ENCODE measurements at regions not wholly inside any gene's neighbourhood (a gene's known extent, or its start where the extent isn't known, plus 50 kb on each side); places are given as distances from the start of the nearest gene placed in this dataset.

DNA sequence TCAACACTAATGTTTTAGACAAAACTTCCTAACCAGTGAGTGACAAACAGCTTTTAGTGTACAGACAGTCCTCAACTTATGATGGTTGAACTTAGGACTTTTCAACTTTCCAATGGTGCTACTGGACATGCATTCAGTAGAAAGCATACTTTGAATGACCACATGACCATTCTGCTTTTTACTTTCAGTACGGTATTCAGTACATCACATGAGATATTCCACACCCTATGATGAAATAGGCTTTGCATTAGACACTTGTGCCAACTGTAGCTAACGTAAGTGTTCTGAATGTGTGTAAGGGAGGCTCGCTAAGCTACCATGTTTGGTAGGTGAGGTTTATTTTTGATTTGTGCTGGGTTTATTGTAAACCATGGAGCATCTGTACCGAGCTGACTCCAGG lies 113.7 kb downstream of the WNT7A start:
- Histone ChIP-seq H3K4me3 (ENCODE audit: low read depth in 1 of 5, low read length in 5 of 5) (no peak overlapping the region), H3K9me3 (ENCODE audit: control insufficient read depth in 5 of 5, low read length in 5 of 5) (peaks cover 0 to 15% (median 6%) of the 10 kb centered on the region in 5 donors), H3K9ac (ENCODE audit: low read length in 5 of 5) (no peak overlapping the region), H3K27ac (ENCODE audit: low read depth, low read length) (no peak overlapping the region), H3K4me1 (ENCODE audit: control insufficient read depth in 5 of 5, insufficient read depth in 5 of 5, low read length in 5 of 5) (no peaks in the 10 kb centered on the region), H3K27me3 (ENCODE audit: control insufficient read depth in 5 of 5, insufficient read depth in 4 of 5, low read length in 5 of 5) (peaks cover 0 to 4% (median 0%) of the 10 kb centered on the region in 5 donors), H3K36me3 (ENCODE audit: control insufficient read depth in 5 of 5, insufficient read depth in 5 of 5, low read length in 5 of 5) (no peaks in the 10 kb centered on the region)

DNA sequence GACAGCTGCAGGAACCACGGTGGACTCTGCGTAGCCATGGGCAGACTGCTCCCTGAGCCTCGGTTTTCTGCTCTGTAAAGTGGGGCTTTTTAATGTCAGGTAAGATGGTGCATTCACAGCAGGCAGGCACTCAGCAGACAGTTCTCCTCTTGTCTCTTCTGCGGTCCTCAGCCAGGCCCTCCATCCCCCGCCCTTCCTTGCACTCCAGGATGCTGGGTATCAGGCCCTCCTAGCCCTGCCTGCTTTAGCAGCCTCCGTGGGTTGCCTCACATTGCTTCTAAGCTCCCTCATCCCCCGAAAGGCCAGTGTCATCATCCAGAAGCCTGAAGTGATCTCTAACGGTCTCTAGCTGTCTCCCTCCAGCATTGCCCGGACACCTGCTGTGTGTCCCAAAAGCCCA lies 115.7 kb downstream of the WNT7A start:
- Histone ChIP-seq H3K36me3 (ENCODE audit: control insufficient read depth in 5 of 5, insufficient read depth in 5 of 5, low read length in 5 of 5) (no peaks in the 10 kb centered on the region), H3K27ac (ENCODE audit: low read depth, low read length) (no peak overlapping the region), H3K9ac (ENCODE audit: low read length in 5 of 5) (no peak overlapping the region), H3K4me3 (ENCODE audit: low read depth in 1 of 5, low read length in 5 of 5) (no peak overlapping the region), H3K4me1 (ENCODE audit: control insufficient read depth in 5 of 5, insufficient read depth in 5 of 5, low read length in 5 of 5) (no peaks in the 10 kb centered on the region), H3K9me3 (ENCODE audit: control insufficient read depth in 5 of 5, low read length in 5 of 5) (peaks cover 0 to 17% (median 6%) of the 10 kb centered on the region in 5 donors), H3K27me3 (ENCODE audit: control insufficient read depth in 5 of 5, insufficient read depth in 4 of 5, low read length in 5 of 5) (peaks cover 0 to 4% (median 0%) of the 10 kb centered on the region in 5 donors)

GRCh38 chr3:13762906-13763305 lies 117.0 kb downstream of the WNT7A start:
- H3K36me3 ChIP-seq (ENCODE audit: control insufficient read depth in 5 of 5, insufficient read depth in 5 of 5, low read length in 5 of 5) = no peaks in the 10 kb centered on the region
- no peak overlapping the region for H3K9ac ChIP-seq (ENCODE audit: low read length in 5 of 5)
- peaks cover 0 to 1% (median 0%) of the 10 kb centered on the region in 5 donors for H3K27me3 ChIP-seq (ENCODE audit: control insufficient read depth in 5 of 5, insufficient read depth in 4 of 5, low read length in 5 of 5)
- H3K9me3 ChIP-seq (ENCODE audit: control insufficient read depth in 5 of 5, low read length in 5 of 5) = peaks cover 0 to 17% (median 6%) of the 10 kb centered on the region in 5 donors
- H3K27ac ChIP-seq (ENCODE audit: low read depth, low read length) = no peak overlapping the region
- H3K4me3 ChIP-seq (ENCODE audit: low read depth in 1 of 5, low read length in 5 of 5) = peak overlapping the region in 1 of 5 donors; percentile 22
- H3K4me1 ChIP-seq (ENCODE audit: control insufficient read depth in 5 of 5, insufficient read depth in 5 of 5, low read length in 5 of 5) = no peaks in the 10 kb centered on the region

DNA sequence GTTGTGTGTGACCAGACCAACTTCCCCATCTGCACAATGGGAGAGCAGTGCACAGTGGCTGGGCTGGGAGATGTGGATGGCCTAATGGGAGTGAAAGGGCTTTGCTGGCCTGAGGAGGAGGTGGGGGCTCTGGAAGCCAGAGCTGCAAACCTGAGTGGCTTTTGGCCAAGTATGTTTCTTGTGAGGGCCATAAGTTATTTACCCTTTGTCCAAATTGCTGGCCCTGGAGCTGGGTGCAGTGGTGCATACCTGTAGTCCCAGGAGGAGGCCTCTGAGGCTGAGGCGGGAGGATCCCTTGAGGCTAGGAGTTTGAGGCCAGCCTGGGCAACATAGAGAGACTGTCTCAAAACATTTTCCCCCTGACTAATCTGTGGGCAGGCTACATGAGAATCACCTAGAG lies 129.1 kb downstream of the WNT7A start:
- Histone ChIP-seq H3K9me3 (ENCODE audit: control insufficient read depth in 5 of 5, low read length in 5 of 5) (peaks cover 0 to 10% (median 2%) of the 10 kb centered on the region in 5 donors), H3K27me3 (ENCODE audit: control insufficient read depth in 5 of 5, insufficient read depth in 4 of 5, low read length in 5 of 5) (peaks cover 8 to 19% (median 15%) of the 10 kb centered on the region in 5 donors), H3K4me1 (ENCODE audit: control insufficient read depth in 5 of 5, insufficient read depth in 5 of 5, low read length in 5 of 5) (peaks cover 0 to 3% (median 0%) of the 10 kb centered on the region in 5 donors), H3K36me3 (ENCODE audit: control insufficient read depth in 5 of 5, insufficient read depth in 5 of 5, low read length in 5 of 5) (no peaks in the 10 kb centered on the region), H3K9ac (ENCODE audit: low read length in 5 of 5) (no peak overlapping the region), H3K4me3 (ENCODE audit: low read depth in 1 of 5, low read length in 5 of 5) (no peak overlapping the region), H3K27ac (ENCODE audit: low read depth, low read length) (no peak overlapping the region)

GRCh38 chr3:13750215-13750614 lies 129.7 kb downstream of the WNT7A start:
- Histone ChIP-seq H3K9me3 (ENCODE audit: control insufficient read depth in 5 of 5, low read length in 5 of 5) (peaks cover 0 to 7% (median under 1%) of the 10 kb centered on the region in 5 donors), H3K9ac (ENCODE audit: low read length in 5 of 5) (no peak overlapping the region), H3K27me3 (ENCODE audit: control insufficient read depth in 5 of 5, insufficient read depth in 4 of 5, low read length in 5 of 5) (peaks cover 8 to 19% (median 15%) of the 10 kb centered on the region in 5 donors), H3K4me3 (ENCODE audit: low read depth in 1 of 5, low read length in 5 of 5) (no peak overlapping the region), H3K36me3 (ENCODE audit: control insufficient read depth in 5 of 5, insufficient read depth in 5 of 5, low read length in 5 of 5) (no peaks in the 10 kb centered on the region), H3K27ac (ENCODE audit: low read depth, low read length) (no peak overlapping the region), H3K4me1 (ENCODE audit: control insufficient read depth in 5 of 5, insufficient read depth in 5 of 5, low read length in 5 of 5) (peaks cover 0 to 3% (median 0%) of the 10 kb centered on the region in 5 donors)

- Histone ChIP-seq H3K27ac (ENCODE audit: low read depth, low read length) (no peak overlapping the region), H3K27me3 (ENCODE audit: control insufficient read depth in 5 of 5, insufficient read depth in 4 of 5, low read length in 5 of 5) (peaks cover 8 to 23% (median 15%) of the 10 kb centered on the region in 5 donors), H3K9ac (ENCODE audit: low read length in 5 of 5) (no peak overlapping the region), H3K36me3 (ENCODE audit: control insufficient read depth in 5 of 5, insufficient read depth in 5 of 5, low read length in 5 of 5) (no peaks in the 10 kb centered on the region), H3K4me1 (ENCODE audit: control insufficient read depth in 5 of 5, insufficient read depth in 5 of 5, low read length in 5 of 5) (peaks cover 0 to 3% (median 0%) of the 10 kb centered on the region in 5 donors), H3K9me3 (ENCODE audit: control insufficient read depth in 5 of 5, low read length in 5 of 5) (no peaks in the 10 kb centered on the region), H3K4me3 (ENCODE audit: low read depth in 1 of 5, low read length in 5 of 5) (no peak overlapping the region)
Measured at GRCh38 chr3:13749063-13749764, 130.7 kb downstream of the WNT7A start.

DNA sequence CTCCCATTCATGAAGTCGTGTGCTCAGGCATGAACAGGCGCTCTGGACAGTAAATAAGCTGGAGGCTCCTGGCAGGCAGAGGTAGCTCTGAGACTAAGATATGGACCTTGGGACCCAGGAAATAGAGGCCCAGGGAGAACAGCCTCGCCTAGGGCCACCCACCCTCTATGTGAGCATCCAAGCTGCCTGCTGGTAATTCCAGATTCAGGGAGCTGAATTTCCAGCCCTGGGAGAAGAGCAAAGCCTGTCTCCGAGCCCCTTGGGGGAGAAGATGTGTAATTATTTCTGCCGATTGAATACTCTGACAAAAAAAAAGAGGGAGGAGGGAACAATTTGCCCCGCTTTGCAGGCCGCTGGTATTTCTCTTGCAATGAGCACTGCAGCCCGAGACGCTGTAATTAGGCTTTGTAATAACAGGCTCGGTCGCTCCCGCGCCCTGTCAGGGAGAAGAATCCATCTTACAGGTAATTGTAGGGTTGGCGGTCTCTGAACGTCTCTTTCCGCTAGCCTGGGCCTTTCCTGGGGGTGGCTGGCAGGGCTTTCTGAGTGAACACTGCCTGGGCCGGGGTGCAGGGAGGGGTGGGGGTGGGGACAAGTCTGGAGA lies 131.5 kb downstream of the WNT7A start:
- Histone ChIP-seq H3K4me1 (ENCODE audit: control insufficient read depth in 5 of 5, insufficient read depth in 5 of 5, low read length in 5 of 5) (peaks cover 0 to 3% (median 0%) of the 10 kb centered on the region in 5 donors), H3K4me3 (ENCODE audit: low read depth in 1 of 5, low read length in 5 of 5) (no peak overlapping the region)

DNA sequence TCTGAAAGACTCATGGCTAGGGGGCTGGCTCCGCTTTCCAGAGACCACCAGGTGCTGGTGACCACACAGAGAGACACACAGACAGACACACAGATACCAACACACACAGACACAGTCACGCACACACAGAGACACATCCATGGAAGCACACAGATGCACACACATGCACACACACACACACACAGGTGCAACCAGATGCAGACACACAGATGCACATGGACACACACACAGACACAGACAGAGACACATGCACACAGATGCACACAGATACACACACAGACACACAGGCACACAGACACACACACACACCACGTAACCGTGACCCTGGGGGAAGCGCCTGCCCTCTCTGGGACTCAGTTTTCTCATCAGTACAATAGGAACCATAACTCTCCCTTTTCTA lies 132.2 kb downstream of the WNT7A start:
- Histone ChIP-seq H3K36me3 (ENCODE audit: control insufficient read depth in 5 of 5, insufficient read depth in 5 of 5, low read length in 5 of 5) (no peaks in the 10 kb centered on the region), H3K4me1 (ENCODE audit: control insufficient read depth in 5 of 5, insufficient read depth in 5 of 5, low read length in 5 of 5) (peaks cover 0 to 3% (median 0%) of the 10 kb centered on the region in 5 donors), H3K27ac (ENCODE audit: low read depth, low read length) (no peak overlapping the region), H3K27me3 (ENCODE audit: control insufficient read depth in 5 of 5, insufficient read depth in 4 of 5, low read length in 5 of 5) (peaks cover 8 to 23% (median 15%) of the 10 kb centered on the region in 5 donors), H3K9me3 (ENCODE audit: control insufficient read depth in 5 of 5, low read length in 5 of 5) (peaks cover 0 to 3% (median 3%) of the 10 kb centered on the region in 5 donors), H3K9ac (ENCODE audit: low read length in 5 of 5) (no peak overlapping the region), H3K4me3 (ENCODE audit: low read depth in 1 of 5, low read length in 5 of 5) (no peak overlapping the region)

More for the DNA sequence above, 131.5 kb downstream of the WNT7A start:
- H3K9ac ChIP-seq (ENCODE audit: low read length in 5 of 5) = no peak overlapping the region
- H3K9me3 ChIP-seq (ENCODE audit: control insufficient read depth in 5 of 5, low read length in 5 of 5) = no peaks in the 10 kb centered on the region
- H3K27me3 ChIP-seq (ENCODE audit: control insufficient read depth in 5 of 5, insufficient read depth in 4 of 5, low read length in 5 of 5) = peaks cover 8 to 23% (median 15%) of the 10 kb centered on the region in 5 donors
- H3K36me3 ChIP-seq (ENCODE audit: control insufficient read depth in 5 of 5, insufficient read depth in 5 of 5, low read length in 5 of 5) = no peaks in the 10 kb centered on the region
- no peak overlapping the region for H3K27ac ChIP-seq (ENCODE audit: low read depth, low read length)

DNA sequence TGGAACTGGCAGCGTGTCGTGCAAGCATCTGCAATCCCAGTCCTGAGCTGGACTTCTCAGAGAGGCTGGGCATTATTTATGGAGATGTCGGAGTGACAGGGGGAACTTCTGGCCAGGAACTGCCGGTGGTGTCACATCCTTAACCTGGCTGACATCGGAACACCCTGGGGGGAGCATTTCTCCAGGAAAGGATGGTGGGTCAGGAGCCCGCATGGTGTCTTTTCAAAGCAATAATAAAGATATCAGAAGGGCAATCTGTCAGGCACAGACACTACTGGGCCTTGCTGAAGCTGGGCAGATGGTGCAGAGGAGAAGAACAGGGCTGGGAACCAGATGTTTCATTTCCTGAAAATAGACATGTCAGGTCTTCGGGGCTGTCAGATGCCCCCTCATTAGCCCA lies 133.5 kb downstream of the WNT7A start:
- Histone ChIP-seq H3K9me3 (ENCODE audit: control insufficient read depth in 5 of 5, low read length in 5 of 5) (peaks cover 5 to 8% (median 7%) of the 10 kb centered on the region in 5 donors), H3K4me3 (ENCODE audit: low read depth in 1 of 5, low read length in 5 of 5) (no peak overlapping the region), H3K4me1 (ENCODE audit: control insufficient read depth in 5 of 5, insufficient read depth in 5 of 5, low read length in 5 of 5) (peaks cover 0 to 3% (median 0%) of the 10 kb centered on the region in 5 donors), H3K27ac (ENCODE audit: low read depth, low read length) (no peak overlapping the region), H3K27me3 (ENCODE audit: control insufficient read depth in 5 of 5, insufficient read depth in 4 of 5, low read length in 5 of 5) (peaks cover 8 to 23% (median 15%) of the 10 kb centered on the region in 5 donors), H3K9ac (ENCODE audit: low read length in 5 of 5) (no peak overlapping the region), H3K36me3 (ENCODE audit: control insufficient read depth in 5 of 5, insufficient read depth in 5 of 5, low read length in 5 of 5) (no peaks in the 10 kb centered on the region)

DNA sequence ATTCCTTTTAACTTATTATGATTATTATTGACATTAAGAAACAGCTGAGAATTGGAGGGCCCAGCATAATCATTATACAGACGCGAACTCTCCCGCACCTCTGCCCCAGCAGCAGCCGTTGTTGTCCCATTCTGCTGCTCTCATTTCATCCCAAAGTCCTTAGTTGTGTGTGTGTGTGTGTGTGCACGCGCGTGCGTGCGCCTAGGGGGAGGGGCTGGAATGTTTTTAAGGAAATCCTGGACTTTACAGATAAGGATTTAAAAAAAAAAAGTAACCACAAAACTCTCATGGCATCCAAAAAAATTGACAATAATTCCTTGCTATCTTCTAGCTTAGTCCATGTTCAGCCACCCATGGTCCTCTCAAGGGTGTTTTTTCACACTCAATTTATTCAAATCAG lies 134.2 kb downstream of the WNT7A start:
- peaks cover 8 to 23% (median 15%) of the 10 kb centered on the region in 5 donors for H3K27me3 ChIP-seq (ENCODE audit: control insufficient read depth in 5 of 5, insufficient read depth in 4 of 5, low read length in 5 of 5)

More for the DNA sequence above, 134.2 kb downstream of the WNT7A start:
- peaks cover 5 to 15% (median 8%) of the 10 kb centered on the region in 5 donors for H3K9me3 ChIP-seq (ENCODE audit: control insufficient read depth in 5 of 5, low read length in 5 of 5)
- no peak overlapping the region for H3K4me3 ChIP-seq (ENCODE audit: low read depth in 1 of 5, low read length in 5 of 5)
- H3K9ac ChIP-seq (ENCODE audit: low read length in 5 of 5) = no peak overlapping the region
- H3K27ac ChIP-seq (ENCODE audit: low read depth, low read length) = no peak overlapping the region
- H3K4me1 ChIP-seq (ENCODE audit: control insufficient read depth in 5 of 5, insufficient read depth in 5 of 5, low read length in 5 of 5) = peaks cover 0 to 3% (median 0%) of the 10 kb centered on the region in 5 donors
- H3K36me3 ChIP-seq (ENCODE audit: control insufficient read depth in 5 of 5, insufficient read depth in 5 of 5, low read length in 5 of 5) = no peaks in the 10 kb centered on the region
